Muscle of leg (tissue), 3 donors: ENCODE measurements at regions not wholly inside any gene's neighbourhood (a gene's known extent, or its start where the extent isn't known, plus 50 kb on each side); places are given as distances from the start of the nearest gene placed in this dataset.

Source experiments
- DNase-seq: peaks from one replicate; pipeline ENCODE4 v3.0.0; 2013
- H3K27ac ChIP-seq: one replicate; pipeline ENCODE4 v1.5.1; 2013; ENCODE audit warnings: mild to moderate bottlenecking, low read length, control low read depth
- H3K27me3 ChIP-seq: one replicate; pipeline ENCODE4 v1.6.1; 2013; ENCODE audit warnings: low read length; ENCODE audit not compliant: control insufficient read depth, insufficient read depth
- H3K36me3 ChIP-seq: one replicate; pipeline ENCODE4 v1.6.1; 2013; ENCODE audit warnings: low read length; ENCODE audit not compliant: control insufficient read depth, insufficient read depth
- H3K4me1 ChIP-seq: one replicate; pipeline ENCODE4 v1.6.1; 2013; ENCODE audit warnings: low read length; ENCODE audit not compliant: control insufficient read depth, insufficient read depth
- H3K4me3 ChIP-seq: one replicate; pipeline ENCODE4 v1.5.1; 2013; ENCODE audit warnings: low read length, control low read depth
- H3K9me3 ChIP-seq: replicated peaks from 2 replicates; pipeline ENCODE4 v1.6.1; 2013; ENCODE audit warnings: low read depth, low read length; ENCODE audit not compliant: control insufficient read depth
- WGBS: methylation state at CpG from one replicate; pipeline ENCODE4 v1.1.5; 2013; ENCODE audit warnings: missing lambda C conversion rate; ENCODE audit not compliant: insufficient coverage; 5-methylcytosine and 5-hydroxymethylcytosine counted together

GRCh38 chr4:116877069-116877468 is 208.3 kb downstream of the TRAM1L1 start:
- Histone ChIP-seq H3K4me1 (no peaks in the 10 kb centered on the region), H3K36me3 (no peaks in the 10 kb centered on the region), H3K4me3 (no peak overlapping the region), H3K9me3 (no peaks in the 10 kb centered on the region), H3K27me3 (no peaks in the 10 kb centered on the region), H3K27ac (no peak overlapping the region)
- WGBS = no CpG with 5 or more reads among the region's 1 CpG
- DNase-seq = no peak

- H3K4me1 ChIP-seq = no peaks in the 10 kb centered on the region
- no peaks in the 10 kb centered on the region for H3K36me3 ChIP-seq
- no CpG with 5 or more reads among the region's 1 CpG for WGBS
- no peak for DNase-seq
- H3K4me3 ChIP-seq = no peak overlapping the region
- H3K27ac ChIP-seq = no peak overlapping the region
- H3K9me3 ChIP-seq = no peaks in the 10 kb centered on the region
- H3K27me3 ChIP-seq = no peaks in the 10 kb centered on the region
Observed at GRCh38 chr4:116872941-116873340, 212.4 kb downstream of the TRAM1L1 start.

- no peaks in the 10 kb centered on the region for H3K36me3 ChIP-seq
- no peak overlapping the region for H3K4me3 ChIP-seq
- H3K9me3 ChIP-seq = no peaks in the 10 kb centered on the region
- no peak for DNase-seq
- no peak overlapping the region for H3K27ac ChIP-seq
- no peaks in the 10 kb centered on the region for H3K27me3 ChIP-seq
- no peaks in the 10 kb centered on the region for H3K4me1 ChIP-seq
- WGBS = no CpG with 5 or more reads among the region's 1 CpG
Observed at GRCh38 chr4:116872308-116872707, 213.1 kb downstream of the TRAM1L1 start.

GRCh38 chr4:116870686-116871085 is 214.7 kb downstream of the TRAM1L1 start:
- no peaks in the 10 kb centered on the region for H3K36me3 ChIP-seq
- H3K4me3 ChIP-seq = no peak overlapping the region
- DNase-seq = no peak
- no peak overlapping the region for H3K27ac ChIP-seq
- no peaks in the 10 kb centered on the region for H3K27me3 ChIP-seq
- WGBS = 17% methylated on average over 2 of the region's 3 CpGs
- H3K9me3 ChIP-seq = no peaks in the 10 kb centered on the region
- H3K4me1 ChIP-seq = no peaks in the 10 kb centered on the region

GRCh38 chr4:116866106-116866505 is 219.3 kb downstream of the TRAM1L1 start:
- H3K27me3 ChIP-seq = no peaks in the 10 kb centered on the region
- no peak for DNase-seq
- WGBS = 92% methylated on average over 2 of the region's 2 CpGs
- no peaks in the 10 kb centered on the region for H3K36me3 ChIP-seq
- H3K9me3 ChIP-seq = no peaks in the 10 kb centered on the region
- no peaks in the 10 kb centered on the region for H3K4me1 ChIP-seq
- H3K4me3 ChIP-seq = no peak overlapping the region
- H3K27ac ChIP-seq = no peak overlapping the region

- no peak overlapping the region for H3K27ac ChIP-seq
- no peaks in the 10 kb centered on the region for H3K36me3 ChIP-seq
- no peaks in the 10 kb centered on the region for H3K4me1 ChIP-seq
- H3K4me3 ChIP-seq = no peak overlapping the region
- no peaks in the 10 kb centered on the region for H3K9me3 ChIP-seq
- no peak for DNase-seq
- H3K27me3 ChIP-seq = no peaks in the 10 kb centered on the region
- WGBS = no CpG with 5 or more reads among the region's 1 CpG
Observed at GRCh38 chr4:116862592-116862991, 222.8 kb downstream of the TRAM1L1 start.

- H3K4me1 ChIP-seq = no peaks in the 10 kb centered on the region
- no peaks in the 10 kb centered on the region for H3K9me3 ChIP-seq
- H3K27ac ChIP-seq = no peak overlapping the region
- no CpG with 5 or more reads among the region's 1 CpG for WGBS
- H3K36me3 ChIP-seq = no peaks in the 10 kb centered on the region
- no peak overlapping the region for H3K4me3 ChIP-seq
- no peak for DNase-seq
- no peaks in the 10 kb centered on the region for H3K27me3 ChIP-seq
Observed at GRCh38 chr4:116860891-116861290, 224.5 kb downstream of the TRAM1L1 start.

- Histone ChIP-seq H3K36me3 (no peaks in the 10 kb centered on the region), H3K27me3 (no peaks in the 10 kb centered on the region), H3K4me3 (no peak overlapping the region), H3K27ac (no peak overlapping the region), H3K9me3 (no peaks in the 10 kb centered on the region), H3K4me1 (no peaks in the 10 kb centered on the region)
- no peak for DNase-seq
Observed at GRCh38 chr4:116849620-116850019, 235.8 kb downstream of the TRAM1L1 start.

GRCh38 chr4:116847616-116848015 is 237.8 kb downstream of the TRAM1L1 start:
- Histone ChIP-seq H3K4me1 (no peaks in the 10 kb centered on the region), H3K4me3 (no peak overlapping the region), H3K36me3 (no peaks in the 10 kb centered on the region), H3K9me3 (no peaks in the 10 kb centered on the region), H3K27ac (no peak overlapping the region), H3K27me3 (no peaks in the 10 kb centered on the region)
- peak; percentile 3 for DNase-seq
- no CpG with 5 or more reads among the region's 2 CpGs for WGBS

- Histone ChIP-seq H3K27me3 (no peaks in the 10 kb centered on the region), H3K9me3 (no peaks in the 10 kb centered on the region), H3K4me1 (no peaks in the 10 kb centered on the region), H3K36me3 (no peaks in the 10 kb centered on the region), H3K27ac (no peak overlapping the region), H3K4me3 (no peak overlapping the region)
- peak; percentile 3 for DNase-seq
- WGBS = 62% methylated on average over 4 of the region's 5 CpGs
Observed at GRCh38 chr4:116839826-116840225, 245.6 kb downstream of the TRAM1L1 start.

- WGBS = no CpG with 5 or more reads among the region's 4 CpGs
- Histone ChIP-seq H3K36me3 (no peaks in the 10 kb centered on the region), H3K9me3 (no peaks in the 10 kb centered on the region), H3K27me3 (no peaks in the 10 kb centered on the region), H3K4me1 (no peaks in the 10 kb centered on the region), H3K27ac (no peak overlapping the region), H3K4me3 (no peak overlapping the region)
- no peak for DNase-seq
Observed at GRCh38 chr4:116838609-116839008, 246.8 kb downstream of the TRAM1L1 start.
